HG03571 (cell line): ENCODE measurements at regions not wholly inside any gene's neighbourhood (a gene's known extent, or its start where the extent isn't known, plus 50 kb on each side); places are given as distances from the start of the nearest gene placed in this dataset.
A peak's percentile ranks its signal among the peaks of the same experiment; 100 is the strongest.
"Not testable (repeated sequence)": the region's sequence is repeated elsewhere in the genome, so short reads cannot be mapped to it uniquely, and the experiment has no call there.

Source experiments
- ATAC-seq: cut with Tn5 transposase; IDR thresholded peaks from one replicate; pipeline ENCODE4 v1.9.1; 2021; ENCODE audit not compliant: unreplicated experiment

- ATAC-seq: not testable (repeated sequence)
Observed at GRCh38 chr16:21533474-21533873, 65.9 kb upstream of the METTL9 start.

- not testable (repeated sequence) for ATAC-seq
Observed at GRCh38 chr16:21534561-21534960, 64.8 kb upstream of the METTL9 start.

GRCh38 chr16:21535201-21535600 is 64.2 kb upstream of the METTL9 start:
- ATAC-seq: not testable (repeated sequence)

GRCh38 chr16:21536740-21537139 is 62.6 kb upstream of the METTL9 start:
- ATAC-seq: not testable (repeated sequence)

- ATAC-seq: not testable (repeated sequence)
Observed at GRCh38 chr16:21537598-21537997, 61.8 kb upstream of the METTL9 start.

- not testable (repeated sequence) for ATAC-seq
Observed at GRCh38 chr16:21539107-21539618, 60.2 kb upstream of the METTL9 start.

- peak; percentile 43 for ATAC-seq
Observed at GRCh38 chr16:21540770-21541433, 58.5 kb upstream of the METTL9 start.

GRCh38 chr16:21541611-21542051 is 57.7 kb upstream of the METTL9 start:
- peak; percentile 56 for ATAC-seq

GRCh38 chr16:21542075-21542474 is 57.3 kb upstream of the METTL9 start:
- not testable (repeated sequence) for ATAC-seq

GRCh38 chr16:21542491-21543124 is 56.8 kb upstream of the METTL9 start:
- not testable (repeated sequence) for ATAC-seq

- not testable (repeated sequence) for ATAC-seq
Observed at GRCh38 chr16:21543151-21543836, 56.1 kb upstream of the METTL9 start.

- not testable (repeated sequence) for ATAC-seq
Observed at GRCh38 chr16:21545664-21546326, 53.6 kb upstream of the METTL9 start.

GRCh38 chr16:21549396-21549795 is 50.0 kb upstream of the METTL9 start:
- not testable (repeated sequence) for ATAC-seq
